GM18519 (cell line): ENCODE measurements at regions not wholly inside any gene's neighbourhood (a gene's known extent, or its start where the extent isn't known, plus 50 kb on each side); places are given as distances from the start of the nearest gene placed in this dataset.

Source experiments
- ATAC-seq: cut with Tn5 transposase; IDR thresholded peaks from one replicate; pipeline ENCODE4 v1.9.1; 2021; ENCODE audit warnings: mild to moderate bottlenecking, moderate library complexity; ENCODE audit not compliant: unreplicated experiment, low FRiP score

DNA sequence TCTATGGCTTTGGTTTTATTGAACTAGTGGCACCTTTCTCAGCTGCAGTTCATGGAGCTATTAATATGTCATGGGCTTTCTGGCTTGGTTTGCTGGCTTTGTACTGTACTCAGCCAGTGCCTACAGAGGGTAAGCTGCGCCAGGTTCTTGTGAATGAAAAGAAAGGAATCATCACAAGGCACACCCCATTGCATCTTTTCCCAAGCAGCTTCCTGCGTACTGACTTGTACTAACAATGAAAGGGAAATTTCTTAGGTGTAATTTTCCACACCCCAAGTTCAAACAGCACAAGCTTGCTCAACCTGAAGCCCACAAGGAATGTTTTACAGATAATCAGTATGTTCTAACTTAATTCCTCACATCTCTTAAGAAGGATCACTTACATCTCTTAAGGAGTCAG, 78.0 kb upstream of the TNFSF18 start:
- ATAC-seq = no peak

GRCh38 chr1:173127369-173128307, 76.9 kb upstream of the TNFSF18 start:
- ATAC-seq = no peak

- no peak for ATAC-seq
These were observed 75.7 kb upstream of the TNFSF18 start for GRCh38 chr1:173126421-173126820.

DNA sequence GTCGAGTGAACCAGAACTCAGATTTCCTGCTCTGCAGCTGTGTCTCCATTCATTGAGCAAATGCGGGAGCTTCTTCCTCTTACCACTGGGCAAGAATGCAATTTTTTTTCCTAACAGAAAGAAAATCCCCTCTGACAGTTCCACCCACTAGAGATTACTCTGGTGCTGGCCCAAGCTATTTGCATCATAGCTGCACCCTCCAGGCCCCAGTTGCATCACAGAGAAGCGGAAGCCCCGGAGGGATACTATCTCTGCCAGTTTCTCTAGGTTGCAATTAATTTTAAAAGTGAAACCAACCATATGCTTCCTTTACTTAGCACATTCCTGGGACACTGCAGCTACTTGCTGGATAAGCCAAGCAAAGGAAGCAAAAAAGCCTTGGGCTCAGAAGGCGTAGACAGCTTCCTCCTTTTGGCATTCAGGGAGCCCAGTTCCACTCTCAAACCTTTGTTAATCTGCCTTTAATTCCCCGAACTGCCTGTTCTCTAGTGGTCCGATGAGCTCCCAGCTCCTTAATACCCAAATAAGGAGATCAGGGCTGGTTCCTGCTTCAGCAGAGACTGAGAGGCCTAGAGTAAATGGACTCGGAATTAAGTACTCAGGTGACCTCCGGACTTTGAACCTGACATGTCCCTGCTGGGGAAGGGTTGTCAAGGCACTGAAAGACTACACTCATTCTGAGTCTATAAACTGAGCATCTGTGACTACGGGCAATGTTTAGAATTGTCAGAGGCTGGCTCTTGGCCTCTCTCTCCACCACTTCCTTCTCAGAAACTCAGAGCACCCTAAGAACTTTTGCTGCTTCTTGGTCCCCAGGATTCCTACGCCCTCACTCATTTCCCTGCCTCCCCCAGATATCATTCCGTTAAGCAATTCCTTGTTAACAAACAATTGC, 72.5 kb upstream of the TNFSF18 start:
- no peak for ATAC-seq

DNA sequence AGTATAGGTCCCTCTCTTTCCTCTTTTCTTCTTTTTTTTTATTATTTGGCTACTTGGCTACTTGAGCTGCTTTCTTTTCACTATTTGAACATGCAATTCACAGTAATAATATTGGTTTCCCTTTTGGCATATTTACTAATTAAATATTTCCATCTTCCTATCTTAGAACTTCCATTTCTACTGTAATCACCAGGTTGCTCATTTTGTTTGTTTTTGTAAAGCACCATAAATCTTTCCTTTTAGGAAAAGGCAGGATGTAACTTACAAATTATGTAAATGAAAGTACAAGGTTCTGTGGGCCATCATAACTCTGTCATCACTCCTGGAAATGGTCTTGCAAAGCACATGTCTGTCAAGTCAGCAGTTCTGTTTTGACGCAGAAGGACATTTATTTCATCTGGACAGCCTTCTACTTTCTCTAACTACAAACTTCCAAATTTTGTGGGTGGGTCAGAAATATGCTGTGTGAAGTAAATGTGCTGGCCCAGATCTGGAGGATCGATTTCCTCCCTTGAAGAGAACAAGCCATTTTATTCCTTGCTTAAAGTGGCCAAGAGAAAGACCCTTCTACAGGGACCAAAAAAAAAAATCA, 71.7 kb upstream of the TNFSF18 start:
- ATAC-seq = no peak

- no peak for ATAC-seq
These were observed 67.7 kb upstream of the TNFSF18 start for GRCh38 chr1:173118404-173118803.

- ATAC-seq = no peak
These were observed 67.0 kb upstream of the TNFSF18 start for GRCh38 chr1:173117761-173118160.

- no peak for ATAC-seq
These were observed 66.4 kb upstream of the TNFSF18 start for GRCh38 chr1:173117108-173117633.

DNA sequence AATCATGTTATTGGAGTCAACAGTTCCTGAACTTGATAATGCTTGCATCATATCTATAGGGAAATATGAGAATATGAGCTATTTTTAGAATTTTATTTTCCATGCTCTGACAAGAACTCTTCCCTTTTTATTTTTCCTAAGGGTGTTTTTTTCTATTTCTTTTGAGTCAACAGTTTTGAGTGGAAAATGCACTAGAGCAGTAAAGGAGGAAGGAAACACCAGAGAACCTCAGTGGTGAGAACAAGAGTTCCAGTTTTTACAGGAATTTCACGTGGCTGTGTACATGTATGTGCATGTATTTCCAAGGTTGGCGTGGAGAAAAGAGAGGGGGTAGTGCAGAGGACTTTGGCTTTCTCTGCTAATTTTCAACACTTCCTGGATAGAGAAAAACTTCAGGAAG, 63.6 kb upstream of the TNFSF18 start:
- no peak for ATAC-seq

DNA sequence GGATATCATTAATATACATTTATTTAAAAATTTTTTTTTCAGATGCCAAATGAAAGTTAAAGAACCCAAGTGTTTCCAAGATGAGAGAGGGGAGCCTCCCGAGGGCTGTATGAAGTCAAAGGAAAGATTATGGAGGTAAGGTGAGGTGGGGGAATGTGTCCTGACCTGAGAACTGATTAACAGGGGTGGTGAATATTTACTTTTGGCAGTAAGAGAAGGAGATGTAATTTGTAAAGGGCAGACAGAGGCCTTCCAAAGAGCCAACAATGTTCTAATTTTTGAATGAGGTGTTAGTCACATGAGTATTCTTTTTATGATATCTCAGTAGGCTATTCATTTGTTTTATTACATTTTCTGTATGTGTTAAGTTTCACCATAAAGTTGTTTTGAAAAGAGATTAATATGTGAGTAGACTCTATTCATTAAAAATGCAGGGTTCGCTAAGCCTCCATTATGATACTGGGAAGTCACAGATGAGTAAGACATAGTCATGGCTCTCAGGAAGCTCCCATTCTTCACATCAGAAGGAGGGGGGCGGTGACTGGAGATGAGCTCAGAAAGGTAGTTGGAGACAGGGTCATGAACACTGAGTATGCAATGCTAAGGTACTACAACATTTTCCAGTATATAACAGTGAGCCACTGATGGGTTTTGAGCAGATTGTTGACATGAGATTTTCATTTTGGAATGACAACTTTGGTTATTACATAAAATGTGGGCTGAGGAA, 62.4 kb upstream of the TNFSF18 start:
- no peak for ATAC-seq

DNA sequence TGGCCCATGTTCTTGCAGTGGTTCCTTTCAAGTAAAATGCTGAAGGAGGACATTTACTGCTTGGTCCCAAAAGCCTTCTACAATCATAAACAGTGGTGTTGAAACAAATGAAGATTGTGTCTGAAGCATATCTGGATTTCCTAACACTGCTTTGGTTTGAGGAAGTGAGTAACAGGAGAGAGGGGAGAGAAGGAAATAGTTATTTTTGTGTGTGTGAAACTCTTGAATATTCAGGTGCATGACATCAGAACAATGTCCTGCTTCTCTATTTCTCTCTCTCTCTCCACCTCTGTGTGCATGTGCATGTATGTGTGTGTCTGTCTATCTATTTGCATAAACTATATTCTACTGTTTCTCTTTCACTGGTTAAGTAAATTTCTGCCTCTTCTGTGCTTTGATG, 61.4 kb upstream of the TNFSF18 start:
- peak; percentile 92 for ATAC-seq

GRCh38 chr1:173107696-173108095, 57.0 kb upstream of the TNFSF18 start:
- no peak for ATAC-seq

- no peak for ATAC-seq
These were observed 52.3 kb upstream of the TNFSF18 start for GRCh38 chr1:173103006-173103405.

GRCh38 chr1:173101589-173101988, 50.8 kb upstream of the TNFSF18 start:
- ATAC-seq = no peak

GRCh38 chr1:173100476-173101107, 49.9 kb upstream of the TNFSF18 start:
- ATAC-seq = no peak
